HCT116 (cell line): ENCODE measurements at regions not wholly inside any gene's neighbourhood (a gene's known extent, or its start where the extent isn't known, plus 50 kb on each side); places are given as distances from the start of the nearest gene placed in this dataset.

Experiments
- EZH2 ChIP-seq: fragments of 200-600 bp; sonication (generic); IDR thresholded peaks from 2 replicates; pipeline ENCODE4 v1.6.1; 2017; ENCODE audit warnings: antibody characterized with exemption, mixed run types
- EZH2phosphoT487 ChIP-seq: fragments of 200-600 bp; IDR thresholded peaks from 2 replicates; pipeline ENCODE4 v1.6.1; 2018; ENCODE audit warnings: antibody characterized with exemption, borderline replicate concordance
- FOSL1 ChIP-seq: IDR thresholded peaks from 2 replicates; pipeline ENCODE4 v1.6.1; 2012; ENCODE audit warnings: low read depth
- POLR2A ChIP-seq: IDR thresholded peaks from 2 replicates; pipeline ENCODE4 v1.7.0; 2011; ENCODE audit warnings: borderline replicate concordance; ENCODE audit not compliant: insufficient read depth, insufficient read length; ENCODE audit errors: extremely low read depth
- POLR2AphosphoS5 ChIP-seq: IDR thresholded peaks from 2 replicates; pipeline ENCODE4 v1.6.1; 2011; ENCODE audit warnings: mild to moderate bottlenecking, low read depth, low read length, moderate library complexity
- RAD21 ChIP-seq: IDR thresholded peaks from 2 replicates; pipeline ENCODE4 v1.6.1; 2012; ENCODE audit warnings: low read depth, mild to moderate bottlenecking
- SP1 ChIP-seq: IDR thresholded peaks from 2 replicates; pipeline ENCODE4 v1.6.1; 2012; ENCODE audit warnings: low read depth
- TCF7L2 ChIP-seq: IDR thresholded peaks from 2 replicates; pipeline ENCODE4 v1.7.0; 2011; ENCODE audit warnings: borderline replicate concordance, inconsistent platforms; ENCODE audit not compliant: insufficient read depth, insufficient read length; ENCODE audit errors: extremely low read depth
- YY1 ChIP-seq: IDR thresholded peaks from 2 replicates; pipeline ENCODE4 v1.6.1; 2011; ENCODE audit warnings: low read length, low read depth, moderate library complexity, mild to moderate bottlenecking; ENCODE audit not compliant: insufficient replicate concordance; ENCODE audit errors: extremely low read depth
- ZFX ChIP-seq: fragments of 450-650 bp; IDR thresholded peaks from 2 replicates; pipeline ENCODE4 v1.6.1; 2017
- TF ChIP-seq, protein P1 (sequence below), 3 experiments: fragments of 200-600 bp in 1 of 3; sonication (generic) in 1 of 3; IDR thresholded peaks in 2 of 3; conservative IDR thresholded peaks in 1 of 3; 2 replicates each; pipeline ENCODE4 v1.5.1; 2012 to 2017; ENCODE audit warnings: low read depth in 2 of 3, low read length in 2 of 3, antibody characterized with exemption in 1 of 3, borderline replicate concordance in 1 of 3, control low read depth in 1 of 3, mild to moderate bottlenecking in 1 of 3, mixed read lengths in 1 of 3, mixed run types in 1 of 3, moderate library complexity in 1 of 3; ENCODE audit not compliant: insufficient read depth in 1 of 3
- TF ChIP-seq, protein P2 (sequence below): IDR thresholded peaks from 2 replicates; pipeline ENCODE4 v1.6.1; 2012

DNA sequence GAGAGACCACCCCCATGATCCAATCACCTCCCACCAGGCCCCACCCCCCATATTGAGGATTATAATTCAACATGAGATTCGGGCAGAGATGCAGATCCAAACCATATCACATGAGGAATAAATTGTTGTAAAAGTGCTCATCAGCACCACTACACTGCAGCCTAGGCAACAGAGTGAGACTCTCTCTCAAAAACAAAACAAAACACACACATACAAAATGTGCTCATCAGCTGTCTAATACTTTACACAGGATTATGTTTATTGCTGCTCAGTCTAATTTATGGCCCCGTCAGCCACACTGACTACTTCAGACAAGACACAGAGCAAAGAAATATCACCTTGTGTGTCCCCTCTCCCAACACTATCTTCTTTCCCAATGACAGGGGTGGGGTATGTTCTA lies 72.9 kb upstream of the PPM1J start:
- TF ChIP-seq, protein P1, sequence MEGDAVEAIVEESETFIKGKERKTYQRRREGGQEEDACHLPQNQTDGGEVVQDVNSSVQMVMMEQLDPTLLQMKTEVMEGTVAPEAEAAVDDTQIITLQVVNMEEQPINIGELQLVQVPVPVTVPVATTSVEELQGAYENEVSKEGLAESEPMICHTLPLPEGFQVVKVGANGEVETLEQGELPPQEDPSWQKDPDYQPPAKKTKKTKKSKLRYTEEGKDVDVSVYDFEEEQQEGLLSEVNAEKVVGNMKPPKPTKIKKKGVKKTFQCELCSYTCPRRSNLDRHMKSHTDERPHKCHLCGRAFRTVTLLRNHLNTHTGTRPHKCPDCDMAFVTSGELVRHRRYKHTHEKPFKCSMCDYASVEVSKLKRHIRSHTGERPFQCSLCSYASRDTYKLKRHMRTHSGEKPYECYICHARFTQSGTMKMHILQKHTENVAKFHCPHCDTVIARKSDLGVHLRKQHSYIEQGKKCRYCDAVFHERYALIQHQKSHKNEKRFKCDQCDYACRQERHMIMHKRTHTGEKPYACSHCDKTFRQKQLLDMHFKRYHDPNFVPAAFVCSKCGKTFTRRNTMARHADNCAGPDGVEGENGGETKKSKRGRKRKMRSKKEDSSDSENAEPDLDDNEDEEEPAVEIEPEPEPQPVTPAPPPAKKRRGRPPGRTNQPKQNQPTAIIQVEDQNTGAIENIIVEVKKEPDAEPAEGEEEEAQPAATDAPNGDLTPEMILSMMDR (IDR thresholded peaks at IDR 0.05 in 2 of 3, conservative IDR thresholded peaks at IDR 0.05 in 1 of 3; ENCODE audit: borderline replicate concordance in 1 of 3, insufficient read depth in 1 of 3, low read depth in 2 of 3, low read length in 2 of 3) = no peak
- TF ChIP-seq FOSL1 (no peak), YY1 (no peak), POLR2A (no peak), RAD21 (no peak), ZFX (no peak), EZH2 (no peak), TCF7L2 (no peak), SP1 (no peak), EZH2phosphoT487 (no peak), POLR2AphosphoS5 (no peak)
- TF ChIP-seq, protein P2, sequence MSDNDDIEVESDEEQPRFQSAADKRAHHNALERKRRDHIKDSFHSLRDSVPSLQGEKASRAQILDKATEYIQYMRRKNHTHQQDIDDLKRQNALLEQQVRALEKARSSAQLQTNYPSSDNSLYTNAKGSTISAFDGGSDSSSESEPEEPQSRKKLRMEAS = no peak
